CD14-positive monocyte (primary cell): ENCODE measurements at regions not wholly inside any gene's neighbourhood (a gene's known extent, or its start where the extent isn't known, plus 50 kb on each side); places are given as distances from the start of the nearest gene placed in this dataset.

ENCODE experiments used
- DNase-seq, 3 donors: peaks; one replicate each; pipeline ENCODE4 v3.0.0-alpha.2; 2011 to 2022
- H2AFZ ChIP-seq: 2 replicates; pipeline ENCODE4 v1.6.0; 2012; ENCODE audit warnings: mild to moderate bottlenecking, low read depth, low read length, inconsistent platforms; ENCODE audit not compliant: insufficient read depth, poor library complexity, severe bottlenecking
- H3K27ac ChIP-seq, 2 donors: 1 replicate in 1 of 2; 2 replicates in 1 of 2; pipeline ENCODE4 v1.5.1; 2012 to 2013; ENCODE audit warnings: low read length in 2 of 2, control low read depth in 1 of 2, inconsistent platforms in 1 of 2, low read depth in 1 of 2, mild to moderate bottlenecking in 1 of 2
- H3K27me3 ChIP-seq, 2 donors: one replicate each; pipeline versions ENCODE4 v1.6.0 to v1.6.1; 2011 to 2013; ENCODE audit warnings: low read length in 2 of 2; ENCODE audit not compliant: control insufficient read depth in 2 of 2, insufficient read depth in 2 of 2
- H3K36me3 ChIP-seq, 2 donors: replicated peaks in 1 of 2; 1 replicate in 1 of 2; 2 replicates in 1 of 2; pipeline versions ENCODE4 v1.5.1 to v1.6.1; 2012 to 2013; ENCODE audit warnings: low read length in 2 of 2, control low read depth in 1 of 2, inconsistent platforms in 1 of 2, mild to moderate bottlenecking in 1 of 2; ENCODE audit not compliant: insufficient read depth in 2 of 2, control insufficient read depth in 1 of 2
- H3K4me1 ChIP-seq, 2 donors: 1 replicate in 1 of 2; 2 replicates in 1 of 2; pipeline versions ENCODE4 v1.5.1 to v1.6.1; 2012 to 2013; ENCODE audit warnings: low read length in 2 of 2, control low read depth in 1 of 2, inconsistent platforms in 1 of 2, mild to moderate bottlenecking in 1 of 2, moderate library complexity in 1 of 2; ENCODE audit not compliant: insufficient read depth in 2 of 2, control insufficient read depth in 1 of 2
- H3K4me2 ChIP-seq: replicated peaks from 2 replicates; pipeline ENCODE3; 2012; ENCODE audit warnings: low read length, moderate library complexity, mild to moderate bottlenecking; ENCODE audit not compliant: poor library complexity, severe bottlenecking; ENCODE audit errors: extremely low read depth
- H3K4me3 ChIP-seq, 3 experiments: fragments of 200-600 bp in 1 of 3; sonication (generic) in 1 of 3; replicated peaks in 1 of 3; 1 replicate in 2 of 3; 2 replicates in 1 of 3; pipeline ENCODE4 v1.5.1; 2011 to 2013; ENCODE audit warnings: low read length in 3 of 3, mild to moderate bottlenecking in 3 of 3, control low read depth in 2 of 3, low read depth in 2 of 3, inconsistent platforms in 1 of 3, moderate library complexity in 1 of 3
- H3K79me2 ChIP-seq: 2 replicates; pipeline ENCODE4 v1.6.0; 2012; ENCODE audit warnings: mild to moderate bottlenecking, control low read depth, inconsistent platforms, low read length, moderate library complexity; ENCODE audit not compliant: insufficient read depth
- H3K9ac ChIP-seq: 2 replicates; pipeline ENCODE4 v1.6.0; 2017; ENCODE audit warnings: low read length, mild to moderate bottlenecking; ENCODE audit not compliant: insufficient read depth, poor library complexity, severe bottlenecking
- H3K9me3 ChIP-seq, 2 donors: replicated peaks in 1 of 2; 1 replicate in 1 of 2; 2 replicates in 1 of 2; pipeline versions ENCODE4 v1.5.1 to v1.6.1; 2012 to 2013; ENCODE audit warnings: low read length in 2 of 2, control low read depth in 1 of 2; ENCODE audit not compliant: control insufficient read depth in 1 of 2, insufficient read depth in 1 of 2
- H4K20me1 ChIP-seq: 2 replicates; pipeline ENCODE4 v1.6.0; 2012; ENCODE audit warnings: mild to moderate bottlenecking, low read length, control low read depth, moderate library complexity; ENCODE audit not compliant: insufficient read depth
- H3K27ac Mint-ChIP-seq, 7 donors: one replicate each; pipeline ENCODE4 v1.8.0; 2020; ENCODE audit warnings: mild to moderate bottlenecking in 7 of 7, mixed read lengths in 7 of 7, moderate library complexity in 6 of 7, inconsistent platforms in 2 of 7
- H3K27me3 Mint-ChIP-seq, 3 donors: one replicate each; pipeline ENCODE4 v1.8.0; 2021 to 2022; ENCODE audit warnings: low read depth in 3 of 3, mild to moderate bottlenecking in 3 of 3, mixed read lengths in 3 of 3, moderate library complexity in 3 of 3, inconsistent platforms in 1 of 3
- H3K36me3 Mint-ChIP-seq, 2 donors: one replicate each; pipeline ENCODE4 v1.8.0; 2020; ENCODE audit warnings: mixed read lengths in 2 of 2, inconsistent platforms in 1 of 2, mild to moderate bottlenecking in 1 of 2
- H3K4me1 Mint-ChIP-seq: one replicate; pipeline ENCODE4 v1.8.0; 2020; ENCODE audit warnings: mild to moderate bottlenecking, mixed read lengths
- H3K4me3 Mint-ChIP-seq, 2 donors: one replicate each; pipeline ENCODE4 v1.8.0; 2020; ENCODE audit warnings: mild to moderate bottlenecking in 2 of 2, mixed read lengths in 2 of 2, moderate library complexity in 1 of 2
- H3K9me3 Mint-ChIP-seq, 7 donors: one replicate each; pipeline ENCODE4 v1.8.0; 2020 to 2022; ENCODE audit warnings: mixed read lengths in 7 of 7, mild to moderate bottlenecking in 6 of 7, moderate library complexity in 6 of 7, inconsistent platforms in 2 of 7
- CTCF ChIP-seq: fragments of 200-600 bp; IDR thresholded peaks from one replicate; pipeline ENCODE4 v1.8.0; 2022; ENCODE audit warnings: antibody characterized with exemption, mild to moderate bottlenecking
- WGBS: methylation state at CpG from one replicate; pipeline ENCODE4 v1.1.5; 2013; ENCODE audit warnings: missing lambda C conversion rate; ENCODE audit not compliant: insufficient coverage; 5-methylcytosine and 5-hydroxymethylcytosine counted together
- intact Hi-C, 2 donors: fragments of 100-400 bp; cut with micrococcal nuclease; formaldehyde crosslinking; loops; one replicate each; pipeline versions ENCODE4 v1.15.0 to v1.15.1; 2023

GRCh38 chr7:134378562-134378961 is 61.8 kb upstream of the SLC35B4 start:
- H3K27ac Mint-ChIP-seq: no peak overlapping the region
- Histone ChIP-seq H3K9ac (no peak overlapping the region), H2AFZ (no peak overlapping the region), H3K27ac (no peak overlapping the region), H3K36me3 (no peaks in the 10 kb centered on the region), H3K4me1 (no peaks in the 10 kb centered on the region), H3K4me2 (no peak overlapping the region), H3K9me3 (no peaks in the 10 kb centered on the region), H3K27me3 (no peaks in the 10 kb centered on the region), H4K20me1 (no peaks in the 10 kb centered on the region), H3K4me3 (no peak overlapping the region), H3K79me2 (no peaks in the 10 kb centered on the region)
- WGBS: 96% methylated on average over 5 of the region's 7 CpGs
- no peak for DNase-seq
- H3K4me3 Mint-ChIP-seq: no peak overlapping the region
- H3K9me3 Mint-ChIP-seq: peaks cover 0 to 3% (median 1%) of the 10 kb centered on the region in 7 donors
- peaks cover 0 to 11% (median 2%) of the 10 kb centered on the region in 3 donors for H3K27me3 Mint-ChIP-seq
- intact Hi-C loops: no loop called here
- H3K4me1 Mint-ChIP-seq: no peaks in the 10 kb centered on the region
- H3K36me3 Mint-ChIP-seq: no peaks in the 10 kb centered on the region
- TF ChIP-seq CTCF: no peak

GRCh38 chr7:134376693-134377092 is 60.0 kb upstream of the SLC35B4 start:
- Mint-ChIP-seq H3K9me3 (peaks cover 0 to 2% (median 1%) of the 10 kb centered on the region in 7 donors), H3K27me3 (peaks cover 0 to 11% (median 6%) of the 10 kb centered on the region in 3 donors), H3K4me3 (no peak overlapping the region), H3K36me3 (no peaks in the 10 kb centered on the region), H3K4me1 (no peaks in the 10 kb centered on the region), H3K27ac (no peak overlapping the region)
- Histone ChIP-seq H4K20me1 (no peaks in the 10 kb centered on the region), H3K9me3 (no peaks in the 10 kb centered on the region), H3K36me3 (no peaks in the 10 kb centered on the region), H3K27ac (no peak overlapping the region), H3K79me2 (no peaks in the 10 kb centered on the region), H3K4me3 (no peak overlapping the region), H2AFZ (no peak overlapping the region), H3K9ac (no peak overlapping the region), H3K4me2 (no peak overlapping the region), H3K27me3 (no peaks in the 10 kb centered on the region), H3K4me1 (no peaks in the 10 kb centered on the region)
- no peak for TF ChIP-seq CTCF
- intact Hi-C loops: no loop called here
- DNase-seq: no peak
